ENCODE measurements at regions not wholly inside any gene's neighbourhood (a gene's known extent, or its start where the extent isn't known, plus 50 kb on each side); places are given as distances from the start of the nearest gene placed in this dataset.
"Not testable (repeated sequence)": the region's sequence is repeated elsewhere in the genome, so short reads cannot be mapped to it uniquely, and the experiment has no call there.

- no peak for TF ChIP-seq CTCF (IDR thresholded peaks at IDR 0.05)
- H3K4me3 ChIP-seq = no peak overlapping the region
- H3K36me3 ChIP-seq = no peaks in the 10 kb centered on the region
- no peak for DNase-seq (ENCODE audit: low spot score)
- H3K9me3 ChIP-seq = peaks cover 0 to 9% of the 10 kb centered on the region in 2 donors
- no peaks in the 10 kb centered on the region for H3K4me1 ChIP-seq
- H3K27ac ChIP-seq = no peak overlapping the region
- no peaks in the 10 kb centered on the region for H3K27me3 ChIP-seq
Measured at GRCh38 chrX:108900333-108900732, 164.0 kb upstream of the IRS4 start.

- DNase-seq (ENCODE audit: low spot score); H3K27me3 ChIP-seq; H3K27ac ChIP-seq; H3K4me1 ChIP-seq; H3K36me3 ChIP-seq; H3K4me3 ChIP-seq: not testable (repeated sequence)
- peaks cover 6 to 19% of the 10 kb centered on the region in 2 donors for H3K9me3 ChIP-seq
Measured at GRCh38 chrX:108896349-108896748, 160.0 kb upstream of the IRS4 start.

- Histone ChIP-seq H3K4me1 (no peaks in the 10 kb centered on the region), H3K27ac (no peak overlapping the region), H3K9me3 (peaks cover 6 to 19% of the 10 kb centered on the region in 2 donors), H3K36me3 (no peaks in the 10 kb centered on the region), H3K4me3 (no peak overlapping the region), H3K27me3 (peaks cover 0 to 4% of the 10 kb centered on the region in 2 donors)
- DNase-seq (ENCODE audit: low spot score) = no peak
- no peak for TF ChIP-seq CTCF (IDR thresholded peaks at IDR 0.05)
Measured at GRCh38 chrX:108892501-108892900, 156.1 kb upstream of the IRS4 start.

- TF ChIP-seq CTCF (IDR thresholded peaks at IDR 0.05) = no peak
- Histone ChIP-seq H3K27me3 (no peaks in the 10 kb centered on the region), H3K9me3 (peaks cover 0 to 3% of the 10 kb centered on the region in 2 donors), H3K4me3 (no peak overlapping the region), H3K27ac (no peak overlapping the region), H3K36me3 (no peaks in the 10 kb centered on the region), H3K4me1 (no peaks in the 10 kb centered on the region)
- DNase-seq (ENCODE audit: low spot score) = no peak
Measured at GRCh38 chrX:108875548-108875947, 139.2 kb upstream of the IRS4 start.

GRCh38 chrX:108843039-108843438, 106.7 kb upstream of the IRS4 start:
- not testable (repeated sequence) for H3K27me3 ChIP-seq; H3K4me1 ChIP-seq; H3K9me3 ChIP-seq; H3K27ac ChIP-seq; H3K36me3 ChIP-seq; DNase-seq (ENCODE audit: low spot score); H3K4me3 ChIP-seq

GRCh38 chrX:108833993-108834392, 97.6 kb upstream of the IRS4 start:
- H3K27ac ChIP-seq = no peak overlapping the region
- no peaks in the 10 kb centered on the region for H3K27me3 ChIP-seq
- DNase-seq (ENCODE audit: low spot score) = no peak
- no peaks in the 10 kb centered on the region for H3K9me3 ChIP-seq
- H3K4me3 ChIP-seq = no peak overlapping the region
- no peaks in the 10 kb centered on the region for H3K36me3 ChIP-seq
- TF ChIP-seq CTCF (IDR thresholded peaks at IDR 0.05) = no peak
- no peaks in the 10 kb centered on the region for H3K4me1 ChIP-seq

GRCh38 chrX:108811891-108812290, 75.5 kb upstream of the IRS4 start:
- Histone ChIP-seq H3K27ac (no peak overlapping the region), H3K4me3 (no peak overlapping the region)

More at GRCh38 chrX:108811891-108812290, 75.5 kb upstream of the IRS4 start:
- Histone ChIP-seq H3K36me3 (no peaks in the 10 kb centered on the region), H3K27me3 (no peaks in the 10 kb centered on the region), H3K4me1 (no peaks in the 10 kb centered on the region), H3K9me3 (peaks cover 0 to 3% of the 10 kb centered on the region in 2 donors)
- TF ChIP-seq CTCF (IDR thresholded peaks at IDR 0.05) = no peak
- DNase-seq (ENCODE audit: low spot score) = no peak

Measured in right atrium auricular region (tissue), 2 donors.